NT2/D1 (cell line): ENCODE measurements at regions not wholly inside any gene's neighbourhood (a gene's known extent, or its start where the extent isn't known, plus 50 kb on each side); places are given as distances from the start of the nearest gene placed in this dataset.

Source experiments
- DNase-seq: peaks from one replicate; pipeline ENCODE4 v3.0.0-alpha.2; 2011; ENCODE audit warnings: low read depth, low spot score
- H3K27me3 ChIP-seq: 2 replicates; pipeline ENCODE4 v1.6.0; 2011; ENCODE audit warnings: mild to moderate bottlenecking; ENCODE audit not compliant: insufficient read length, insufficient read depth
- H3K36me3 ChIP-seq: 2 replicates; pipeline ENCODE4 v1.6.1; 2011; ENCODE audit warnings: mild to moderate bottlenecking, low read length, mixed read lengths; ENCODE audit not compliant: insufficient read depth, insufficient read length
- H3K4me1 ChIP-seq: 2 replicates; pipeline ENCODE4 v1.5.1; 2011; ENCODE audit not compliant: insufficient read depth, insufficient read length
- H3K4me3 ChIP-seq: 2 replicates; pipeline ENCODE4 v1.5.1; 2011; ENCODE audit warnings: low read depth; ENCODE audit not compliant: insufficient read length
- H3K9ac ChIP-seq: 2 replicates; pipeline ENCODE4 v1.6.0; 2011; ENCODE audit warnings: low read depth; ENCODE audit not compliant: insufficient read length
- H3K9me3 ChIP-seq: 2 replicates; pipeline ENCODE4 v1.5.1; 2011; ENCODE audit warnings: mild to moderate bottlenecking, low read length; ENCODE audit not compliant: insufficient read depth
- SUZ12 ChIP-seq: IDR thresholded peaks from 2 replicates; pipeline ENCODE4 v1.6.1; 2011; ENCODE audit not compliant: insufficient read length, insufficient read depth; ENCODE audit errors: extremely low read depth
- YY1 ChIP-seq: IDR thresholded peaks from 2 replicates; pipeline ENCODE4 v1.6.1; 2011; ENCODE audit not compliant: insufficient read length, insufficient read depth
- ZNF274 ChIP-seq: IDR thresholded peaks from 2 replicates; pipeline ENCODE4 v1.6.1; 2011; ENCODE audit warnings: mild to moderate bottlenecking, low read depth, low read length

DNA sequence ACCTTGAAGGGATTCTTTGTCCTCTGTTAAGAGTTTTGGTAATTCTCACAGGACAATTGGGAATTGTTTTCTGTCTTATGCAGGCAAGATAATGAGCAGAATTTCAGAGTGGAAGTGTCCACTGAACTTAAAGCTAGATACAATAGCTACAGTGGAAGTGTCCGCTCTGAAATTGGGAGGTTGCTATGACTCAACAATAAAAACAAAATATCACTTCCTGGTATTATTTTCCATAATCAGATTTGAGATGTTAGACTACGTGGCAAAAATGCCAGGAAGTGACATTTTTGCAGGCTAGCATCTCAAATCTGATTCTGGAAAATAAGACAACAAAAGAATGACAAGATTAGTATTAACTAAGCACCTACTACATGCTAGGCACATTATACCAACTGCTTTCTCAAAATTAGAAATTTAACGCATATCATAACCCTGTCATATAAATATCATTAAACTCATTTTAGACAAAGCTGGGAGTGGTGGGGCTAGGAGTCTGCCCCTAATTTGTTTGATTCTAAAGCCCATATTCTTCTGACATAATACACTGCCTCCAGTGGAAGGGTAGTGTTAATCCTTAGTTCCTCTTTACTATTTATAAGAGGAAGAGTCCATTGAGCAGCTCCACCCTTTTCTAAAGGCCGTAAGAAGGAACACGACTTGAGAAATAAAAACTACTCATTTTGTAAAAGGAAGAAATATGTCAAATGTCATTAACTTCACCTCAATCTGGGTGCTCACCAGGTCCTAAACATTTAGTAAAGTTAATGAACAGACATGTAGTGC lies 266.9 kb upstream of the STT3B start:
- TF ChIP-seq SUZ12: no peak
- TF ChIP-seq ZNF274: no peak
- no peak for TF ChIP-seq YY1
- no peak for DNase-seq

DNA sequence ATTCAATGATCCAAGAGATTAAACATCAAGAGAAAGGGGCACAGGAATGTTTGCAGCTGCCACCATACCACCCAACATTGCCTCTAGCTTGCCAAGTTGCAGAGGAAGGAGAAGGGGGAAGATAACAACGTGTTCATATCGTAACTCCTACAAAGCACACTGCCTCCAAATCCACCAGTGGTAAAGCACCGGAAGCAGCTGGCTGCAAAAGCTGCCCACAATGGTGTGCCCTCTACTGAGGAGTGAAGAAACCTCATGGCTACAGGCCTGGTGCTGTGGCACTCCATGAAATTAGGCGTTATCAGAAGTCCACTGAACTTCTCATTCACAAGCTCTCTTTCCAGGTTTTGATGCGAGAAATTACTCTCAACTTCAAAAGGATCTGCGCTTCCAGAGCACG lies 263.9 kb upstream of the STT3B start:
- no peak overlapping the region for H3K9ac ChIP-seq
- no peaks in the 10 kb centered on the region for H3K4me1 ChIP-seq
- H3K4me3 ChIP-seq: no peak overlapping the region
- TF ChIP-seq SUZ12 (no peak), ZNF274 (no peak), YY1 (no peak)
- no peaks in the 10 kb centered on the region for H3K27me3 ChIP-seq
- DNase-seq: no peak
- H3K36me3 ChIP-seq: no peaks in the 10 kb centered on the region
- H3K9me3 ChIP-seq: no peaks in the 10 kb centered on the region; the same call in 1 of the 2 replicates

More for the DNA sequence above, 266.9 kb upstream of the STT3B start:
- H3K36me3 ChIP-seq: no peaks in the 10 kb centered on the region
- no peaks in the 10 kb centered on the region for H3K27me3 ChIP-seq
- H3K4me3 ChIP-seq: no peak overlapping the region
- H3K4me1 ChIP-seq: no peaks in the 10 kb centered on the region
- H3K9me3 ChIP-seq: no peaks in the 10 kb centered on the region
- H3K9ac ChIP-seq: no peak overlapping the region

DNA sequence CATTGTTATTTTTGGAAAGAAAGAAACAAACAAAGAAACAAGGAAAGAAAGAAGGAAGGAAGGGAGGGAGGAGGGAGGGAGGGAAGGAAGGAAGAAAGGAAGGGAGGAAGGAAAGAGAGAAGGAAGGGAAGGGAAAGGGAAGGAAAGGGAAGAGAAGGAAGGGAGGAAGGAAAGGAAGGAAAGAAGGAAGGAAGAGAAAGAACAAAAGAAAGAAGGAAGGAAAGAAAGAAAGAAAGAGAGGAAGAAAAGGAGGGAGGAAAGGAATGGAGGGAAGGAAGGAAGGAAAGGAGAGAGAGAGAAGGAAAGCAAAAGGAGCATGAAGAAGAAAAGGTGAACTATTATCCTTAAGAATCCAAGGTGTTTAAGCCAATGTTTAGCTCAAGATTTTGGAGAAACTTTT lies 262.7 kb upstream of the STT3B start:
- Histone ChIP-seq H3K9me3 (no peaks in the 10 kb centered on the region; the same call in 1 of the 2 replicates), H3K4me3 (no peak overlapping the region), H3K4me1 (no peaks in the 10 kb centered on the region), H3K9ac (no peak overlapping the region), H3K36me3 (no peaks in the 10 kb centered on the region), H3K27me3 (no peaks in the 10 kb centered on the region)
- TF ChIP-seq YY1 (no peak), ZNF274 (no peak), SUZ12 (no peak)
- DNase-seq: no peak

DNA sequence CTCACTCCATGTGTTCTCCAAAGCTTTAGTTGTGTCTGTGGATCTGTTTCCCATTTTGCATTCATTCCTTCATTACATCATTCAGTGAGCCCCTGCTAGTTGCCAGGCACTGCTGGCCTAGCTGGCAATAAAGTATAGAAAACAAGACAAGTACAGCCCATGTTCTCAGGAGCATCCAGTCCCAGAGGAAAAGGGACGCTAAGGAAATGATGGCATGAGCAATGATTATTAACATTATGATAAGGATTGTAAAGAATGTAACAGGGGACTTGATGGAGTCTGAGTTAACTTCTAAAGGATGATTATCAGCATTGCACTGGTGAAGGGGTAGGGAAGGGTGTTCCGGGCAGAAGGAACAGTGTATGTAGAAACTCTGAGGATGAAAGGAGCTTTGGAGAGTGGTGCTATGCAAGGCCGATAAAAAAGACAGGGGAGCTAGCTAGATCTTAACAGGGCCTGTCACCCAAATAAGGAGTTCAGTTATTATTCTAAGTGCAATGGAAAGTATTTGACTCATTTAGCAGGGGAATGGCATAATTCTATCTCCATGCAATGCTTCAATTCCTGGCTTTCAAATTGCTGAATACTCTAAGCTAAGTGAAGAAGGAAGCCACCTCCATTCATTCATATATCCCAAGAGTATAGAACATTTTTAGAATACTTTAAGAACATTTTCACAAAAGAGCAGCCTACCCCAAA lies 258.2 kb upstream of the STT3B start:
- Histone ChIP-seq H3K36me3 (no peaks in the 10 kb centered on the region), H3K9me3 (no peaks in the 10 kb centered on the region; the same call in 1 of the 2 replicates), H3K9ac (no peak overlapping the region), H3K4me3 (no peak overlapping the region), H3K27me3 (no peaks in the 10 kb centered on the region), H3K4me1 (no peaks in the 10 kb centered on the region)
- TF ChIP-seq YY1 (no peak), ZNF274 (no peak), SUZ12 (no peak)
- no peak for DNase-seq

DNA sequence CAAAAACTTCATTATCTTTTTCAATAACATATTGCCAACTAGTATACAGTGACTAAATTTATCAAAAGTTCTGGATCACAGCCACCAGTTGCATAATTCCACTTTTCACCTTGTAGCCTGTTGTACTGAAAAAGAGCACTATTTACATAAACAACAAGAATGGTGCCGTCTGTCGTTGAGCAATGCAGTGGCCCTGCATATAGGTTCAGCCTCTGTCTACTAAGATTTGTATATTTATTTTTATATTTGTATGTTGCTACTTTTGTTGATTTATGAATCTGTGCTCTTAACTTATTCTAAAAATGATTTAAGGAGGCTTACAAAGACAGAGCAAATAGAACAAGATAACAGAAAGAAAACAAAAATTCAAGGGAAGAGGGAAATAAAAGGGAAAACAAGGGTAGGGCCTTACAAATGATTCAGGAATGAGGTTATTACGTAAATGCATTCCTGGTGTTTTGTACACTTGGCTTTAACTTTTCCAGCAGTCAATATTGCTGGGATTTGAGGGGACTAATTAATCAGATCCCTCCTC lies 257.6 kb upstream of the STT3B start:
- Histone ChIP-seq H3K36me3 (no peaks in the 10 kb centered on the region), H3K4me1 (no peaks in the 10 kb centered on the region), H3K27me3 (no peaks in the 10 kb centered on the region), H3K4me3 (no peak overlapping the region), H3K9me3 (no peaks in the 10 kb centered on the region; the same call in 1 of the 2 replicates), H3K9ac (no peak overlapping the region)
- TF ChIP-seq SUZ12: no peak
- no peak for TF ChIP-seq YY1
- no peak for TF ChIP-seq ZNF274
- no peak for DNase-seq

DNA sequence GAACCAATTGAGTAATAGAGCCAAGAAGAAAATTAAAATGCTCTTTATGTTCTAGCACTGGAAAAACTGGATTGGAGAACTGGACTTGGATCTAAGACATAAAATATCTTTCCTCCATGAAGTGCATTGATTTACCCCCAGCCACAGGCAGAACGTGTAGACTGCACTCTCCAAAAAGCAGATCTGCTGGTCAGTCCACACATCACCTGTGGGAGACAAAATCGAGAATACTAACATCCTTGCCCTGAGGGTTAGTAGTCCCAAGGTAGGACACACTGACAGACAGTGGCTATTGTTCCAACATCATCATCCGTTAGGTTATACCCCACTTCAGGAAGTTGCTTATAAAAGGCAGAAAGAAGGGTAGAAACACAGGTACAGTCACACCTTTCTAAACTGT lies 257.1 kb upstream of the STT3B start:
- TF ChIP-seq SUZ12 (no peak), YY1 (no peak), ZNF274 (no peak)
- H3K4me1 ChIP-seq: no peaks in the 10 kb centered on the region
- H3K27me3 ChIP-seq: no peaks in the 10 kb centered on the region
- no peak for DNase-seq
- H3K4me3 ChIP-seq: no peak overlapping the region
- H3K9me3 ChIP-seq: no peaks in the 10 kb centered on the region; the same call in 1 of the 2 replicates
- H3K9ac ChIP-seq: no peak overlapping the region
- no peaks in the 10 kb centered on the region for H3K36me3 ChIP-seq

DNA sequence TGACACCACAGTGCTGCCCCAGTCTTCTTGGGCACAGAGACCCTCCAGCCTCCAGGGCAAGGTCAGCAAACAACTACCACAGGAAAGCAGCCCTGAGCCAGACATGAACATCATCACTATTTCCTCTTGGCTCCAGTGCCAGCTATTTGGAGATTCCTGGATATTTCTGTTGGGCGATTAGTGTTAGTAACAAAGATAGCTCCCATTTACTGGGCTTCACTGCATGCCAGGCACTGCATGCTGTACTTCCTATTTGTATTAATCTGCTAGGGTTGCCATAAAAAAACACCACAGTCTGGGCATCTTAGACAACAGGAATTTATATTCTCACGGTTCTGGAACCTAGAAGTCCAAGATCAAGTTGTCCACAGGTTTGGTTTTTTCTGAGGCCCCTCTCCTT lies 255.1 kb upstream of the STT3B start:
- H3K4me1 ChIP-seq: no peaks in the 10 kb centered on the region
- no peaks in the 10 kb centered on the region for H3K27me3 ChIP-seq
- H3K36me3 ChIP-seq: no peaks in the 10 kb centered on the region

More for the DNA sequence above, 255.1 kb upstream of the STT3B start:
- Histone ChIP-seq H3K9me3 (no peaks in the 10 kb centered on the region; the same call in 1 of the 2 replicates), H3K9ac (no peak overlapping the region), H3K4me3 (no peak overlapping the region)
- TF ChIP-seq YY1 (no peak), SUZ12 (no peak), ZNF274 (no peak)
- no peak for DNase-seq
